Endothelial cell of umbilical vein (primary cell): ENCODE measurements at regions not wholly inside any gene's neighbourhood (a gene's known extent, or its start where the extent isn't known, plus 50 kb on each side); places are given as distances from the start of the nearest gene placed in this dataset.

ENCODE experiments used
- CTCF ChIP-seq, 2 donors: IDR thresholded peaks; 1 replicate in 1 of 2; 2 replicates in 1 of 2; pipeline ENCODE4 v1.5.1; 2011; ENCODE audit warnings: low read length in 2 of 2, mild to moderate bottlenecking in 2 of 2, moderate library complexity in 2 of 2, control low read depth in 1 of 2, inconsistent platforms in 1 of 2, low read depth in 1 of 2; ENCODE audit not compliant: insufficient read depth in 1 of 2; ENCODE audit errors: extremely low read depth in 1 of 2
- EZH2 ChIP-seq: IDR thresholded peaks from 2 replicates; pipeline ENCODE4 v1.6.1; 2012; ENCODE audit warnings: borderline replicate concordance, low read depth, mild to moderate bottlenecking, moderate library complexity, low read length, inconsistent platforms; ENCODE audit not compliant: severe bottlenecking
- GATA2 ChIP-seq: IDR thresholded peaks from 2 replicates; pipeline ENCODE4 v1.7.0; 2011; ENCODE audit warnings: low read depth, mild to moderate bottlenecking, moderate library complexity, mixed read lengths, low read length; ENCODE audit not compliant: insufficient read length, insufficient read depth
- MAX ChIP-seq: IDR thresholded peaks from 2 replicates; pipeline ENCODE4 v1.6.1; 2011; ENCODE audit not compliant: insufficient read depth, insufficient read length
- POLR2A ChIP-seq: IDR thresholded peaks from 2 replicates; pipeline ENCODE4 v1.6.1; 2012; ENCODE audit warnings: low read depth, mild to moderate bottlenecking, control low read depth, low read length

DNA sequence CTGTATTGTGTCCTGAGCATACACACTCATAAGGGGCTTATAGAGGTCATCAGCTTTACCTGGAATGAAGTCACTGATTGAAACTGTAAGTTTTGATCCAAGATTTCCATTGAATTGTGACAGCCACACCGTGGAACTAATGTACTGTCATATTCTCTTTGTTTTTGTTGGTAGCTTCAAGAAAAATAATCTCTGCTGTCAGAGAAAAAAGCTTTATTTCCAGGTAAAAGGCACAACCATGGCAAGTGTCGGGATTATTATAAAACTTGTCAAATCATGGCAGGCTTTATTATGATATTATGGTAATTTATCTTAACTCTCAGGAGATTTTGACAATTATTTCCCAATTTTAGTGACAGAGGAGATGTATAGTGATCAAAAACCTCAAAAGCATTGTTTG, 191.2 kb downstream of the FAM170A start:
- TF ChIP-seq CTCF (IDR thresholded peaks at IDR 0.05; ENCODE audit: extremely low read depth in 1 of 2, insufficient read depth in 1 of 2, low read depth in 1 of 2, low read length in 2 of 2): no peak
- TF ChIP-seq EZH2: no peak
- TF ChIP-seq POLR2A: no peak
- no peak for TF ChIP-seq GATA2
- no peak for TF ChIP-seq MAX
